GM12875 (cell line): ENCODE measurements at regions not wholly inside any gene's neighbourhood (a gene's known extent, or its start where the extent isn't known, plus 50 kb on each side); places are given as distances from the start of the nearest gene placed in this dataset.

ENCODE experiments used
- H3K4me3 ChIP-seq: one replicate; pipeline ENCODE4 v1.5.1; 2011; ENCODE audit warnings: low read depth, low read length, control low read depth
- CTCF ChIP-seq: IDR thresholded peaks from 2 replicates; pipeline ENCODE4 v1.5.1; 2011; ENCODE audit warnings: low read depth, mild to moderate bottlenecking, control low read depth, inconsistent platforms, low read length, moderate library complexity, borderline replicate concordance; ENCODE audit not compliant: insufficient read depth

GRCh38 chr6:12523726-12524125 is 192.8 kb upstream of the PHACTR1 start:
- no peak for TF ChIP-seq CTCF

GRCh38 chr6:12525276-12525675 is 191.3 kb upstream of the PHACTR1 start:
- H3K4me3 ChIP-seq = no peak overlapping the region
- TF ChIP-seq CTCF = no peak

More at GRCh38 chr6:12523726-12524125, 192.8 kb upstream of the PHACTR1 start:
- no peak overlapping the region for H3K4me3 ChIP-seq

- no peak for TF ChIP-seq CTCF
- no peak overlapping the region for H3K4me3 ChIP-seq
Measured at GRCh38 chr6:12527339-12527738, 189.2 kb upstream of the PHACTR1 start.

GRCh38 chr6:12528136-12528535 is 188.4 kb upstream of the PHACTR1 start:
- no peak for TF ChIP-seq CTCF

GRCh38 chr6:12528581-12529363 is 187.8 kb upstream of the PHACTR1 start:
- TF ChIP-seq CTCF = no peak
- no peak overlapping the region for H3K4me3 ChIP-seq

More at GRCh38 chr6:12528136-12528535, 188.4 kb upstream of the PHACTR1 start:
- no peak overlapping the region for H3K4me3 ChIP-seq

- TF ChIP-seq CTCF = no peak
Measured at GRCh38 chr6:12529364-12530019, 187.1 kb upstream of the PHACTR1 start.

GRCh38 chr6:12530345-12530744 is 186.2 kb upstream of the PHACTR1 start:
- H3K4me3 ChIP-seq = no peak overlapping the region
- no peak for TF ChIP-seq CTCF

More at GRCh38 chr6:12529364-12530019, 187.1 kb upstream of the PHACTR1 start:
- no peak overlapping the region for H3K4me3 ChIP-seq
